ENCODE measurements at regions not wholly inside any gene's neighbourhood (a gene's known extent, or its start where the extent isn't known, plus 50 kb on each side); places are given as distances from the start of the nearest gene placed in this dataset.

- no peak overlapping the region for H3K27ac Mint-ChIP-seq
- H3K4me3 Mint-ChIP-seq = no peak overlapping the region
- ATAC-seq = no peak
Observed at GRCh38 chr14:85420278-85420677, 109.7 kb upstream of the FLRT2 start.

GRCh38 chr14:85420707-85421106 lies 109.2 kb upstream of the FLRT2 start:
- no peak for ATAC-seq
- H3K36me3 Mint-ChIP-seq = no peaks in the 10 kb centered on the region
- H3K27me3 Mint-ChIP-seq = no peaks in the 10 kb centered on the region
- H3K27ac Mint-ChIP-seq = no peak overlapping the region
- H3K4me1 Mint-ChIP-seq = no peaks in the 10 kb centered on the region
- peaks cover 3% of the 10 kb centered on the region for H3K9me3 Mint-ChIP-seq
- H3K4me3 Mint-ChIP-seq = no peak overlapping the region

More at GRCh38 chr14:85420278-85420677, 109.7 kb upstream of the FLRT2 start:
- Mint-ChIP-seq H3K27me3 (no peaks in the 10 kb centered on the region), H3K4me1 (no peaks in the 10 kb centered on the region), H3K9me3 (peaks cover 4% of the 10 kb centered on the region), H3K36me3 (no peaks in the 10 kb centered on the region)

- Mint-ChIP-seq H3K27me3 (no peaks in the 10 kb centered on the region), H3K4me3 (no peak overlapping the region), H3K9me3 (peaks cover 3% of the 10 kb centered on the region), H3K36me3 (no peaks in the 10 kb centered on the region), H3K27ac (no peak overlapping the region), H3K4me1 (no peaks in the 10 kb centered on the region)
- ATAC-seq = no peak
Observed at GRCh38 chr14:85421186-85421877, 108.6 kb upstream of the FLRT2 start.

- Mint-ChIP-seq H3K4me3 (no peak overlapping the region), H3K9me3 (peaks cover 6% of the 10 kb centered on the region), H3K27me3 (no peaks in the 10 kb centered on the region), H3K36me3 (no peaks in the 10 kb centered on the region), H3K27ac (no peak overlapping the region), H3K4me1 (no peaks in the 10 kb centered on the region)
- ATAC-seq = no peak
Observed at GRCh38 chr14:85423889-85424288, 106.1 kb upstream of the FLRT2 start.

GRCh38 chr14:85425507-85425906 lies 104.4 kb upstream of the FLRT2 start:
- no peaks in the 10 kb centered on the region for H3K36me3 Mint-ChIP-seq
- H3K9me3 Mint-ChIP-seq = peaks cover 8% of the 10 kb centered on the region
- H3K27me3 Mint-ChIP-seq = no peaks in the 10 kb centered on the region
- no peaks in the 10 kb centered on the region for H3K4me1 Mint-ChIP-seq
- ATAC-seq = no peak
- no peak overlapping the region for H3K27ac Mint-ChIP-seq
- H3K4me3 Mint-ChIP-seq = no peak overlapping the region

GRCh38 chr14:85426068-85426935 lies 103.6 kb upstream of the FLRT2 start:
- no peaks in the 10 kb centered on the region for H3K4me1 Mint-ChIP-seq
- H3K36me3 Mint-ChIP-seq = no peaks in the 10 kb centered on the region
- H3K27ac Mint-ChIP-seq = no peak overlapping the region
- no peak overlapping the region for H3K4me3 Mint-ChIP-seq
- peaks cover 8% of the 10 kb centered on the region for H3K9me3 Mint-ChIP-seq
- H3K27me3 Mint-ChIP-seq = no peaks in the 10 kb centered on the region
- ATAC-seq = no peak

- H3K27ac Mint-ChIP-seq = no peak overlapping the region
- no peak for ATAC-seq
- no peaks in the 10 kb centered on the region for H3K4me1 Mint-ChIP-seq
- H3K27me3 Mint-ChIP-seq = no peaks in the 10 kb centered on the region
- no peaks in the 10 kb centered on the region for H3K36me3 Mint-ChIP-seq
- peaks cover 8% of the 10 kb centered on the region for H3K9me3 Mint-ChIP-seq
- H3K4me3 Mint-ChIP-seq = no peak overlapping the region
Observed at GRCh38 chr14:85428926-85429325, 101.0 kb upstream of the FLRT2 start.

GRCh38 chr14:85437148-85437547 lies 92.8 kb upstream of the FLRT2 start:
- Mint-ChIP-seq H3K27ac (no peak overlapping the region), H3K36me3 (no peaks in the 10 kb centered on the region), H3K4me1 (no peaks in the 10 kb centered on the region), H3K4me3 (no peak overlapping the region), H3K9me3 (peaks cover 2% of the 10 kb centered on the region), H3K27me3 (no peaks in the 10 kb centered on the region)
- no peak for ATAC-seq

- ATAC-seq = no peak
- peaks cover 2% of the 10 kb centered on the region for H3K9me3 Mint-ChIP-seq
- H3K27me3 Mint-ChIP-seq = no peaks in the 10 kb centered on the region
- no peak overlapping the region for H3K27ac Mint-ChIP-seq
- no peaks in the 10 kb centered on the region for H3K4me1 Mint-ChIP-seq
- H3K4me3 Mint-ChIP-seq = no peak overlapping the region
- H3K36me3 Mint-ChIP-seq = no peaks in the 10 kb centered on the region
Observed at GRCh38 chr14:85438001-85438400, 91.9 kb upstream of the FLRT2 start.

GRCh38 chr14:85438481-85438942 lies 91.4 kb upstream of the FLRT2 start:
- Mint-ChIP-seq H3K27me3 (no peaks in the 10 kb centered on the region), H3K36me3 (no peaks in the 10 kb centered on the region), H3K4me1 (no peaks in the 10 kb centered on the region), H3K9me3 (peaks cover 2% of the 10 kb centered on the region), H3K27ac (no peak overlapping the region), H3K4me3 (no peak overlapping the region)
- no peak for ATAC-seq

- H3K9me3 Mint-ChIP-seq = peaks cover 2% of the 10 kb centered on the region
- no peaks in the 10 kb centered on the region for H3K4me1 Mint-ChIP-seq
- no peak for ATAC-seq
- H3K36me3 Mint-ChIP-seq = no peaks in the 10 kb centered on the region
- no peak overlapping the region for H3K27ac Mint-ChIP-seq
- no peaks in the 10 kb centered on the region for H3K27me3 Mint-ChIP-seq
- no peak overlapping the region for H3K4me3 Mint-ChIP-seq
Observed at GRCh38 chr14:85439696-85440328, 90.1 kb upstream of the FLRT2 start.

- no peak for ATAC-seq
- Mint-ChIP-seq H3K27ac (no peak overlapping the region), H3K27me3 (no peaks in the 10 kb centered on the region), H3K4me3 (no peak overlapping the region), H3K36me3 (no peaks in the 10 kb centered on the region), H3K4me1 (no peaks in the 10 kb centered on the region), H3K9me3 (peaks cover 5% of the 10 kb centered on the region)
Observed at GRCh38 chr14:85441909-85442643, 87.9 kb upstream of the FLRT2 start.

GRCh38 chr14:85442996-85443395 lies 86.9 kb upstream of the FLRT2 start:
- no peak for ATAC-seq
- Mint-ChIP-seq H3K27me3 (no peaks in the 10 kb centered on the region), H3K9me3 (peaks cover 5% of the 10 kb centered on the region), H3K4me1 (no peaks in the 10 kb centered on the region), H3K27ac (no peak overlapping the region), H3K36me3 (no peaks in the 10 kb centered on the region), H3K4me3 (no peak overlapping the region)

GRCh38 chr14:85444635-85445034 lies 85.3 kb upstream of the FLRT2 start:
- H3K27me3 Mint-ChIP-seq = no peaks in the 10 kb centered on the region
- H3K36me3 Mint-ChIP-seq = no peaks in the 10 kb centered on the region
- ATAC-seq = no peak
- H3K4me3 Mint-ChIP-seq = no peak overlapping the region
- no peaks in the 10 kb centered on the region for H3K4me1 Mint-ChIP-seq
- H3K9me3 Mint-ChIP-seq = peaks cover 3% of the 10 kb centered on the region
- no peak overlapping the region for H3K27ac Mint-ChIP-seq

Data from stimulated activated memory B cell treated with anti-CD40 and anti-IgM and Interleukin-4, amounts not matched to agents 10 μg/mL and 1 μg/mL and 100 μg/mL, for 72 hours (primary cell).